ENCODE measurements at regions not wholly inside any gene's neighbourhood (a gene's known extent, or its start where the extent isn't known, plus 50 kb on each side); places are given as distances from the start of the nearest gene placed in this dataset.

DNA sequence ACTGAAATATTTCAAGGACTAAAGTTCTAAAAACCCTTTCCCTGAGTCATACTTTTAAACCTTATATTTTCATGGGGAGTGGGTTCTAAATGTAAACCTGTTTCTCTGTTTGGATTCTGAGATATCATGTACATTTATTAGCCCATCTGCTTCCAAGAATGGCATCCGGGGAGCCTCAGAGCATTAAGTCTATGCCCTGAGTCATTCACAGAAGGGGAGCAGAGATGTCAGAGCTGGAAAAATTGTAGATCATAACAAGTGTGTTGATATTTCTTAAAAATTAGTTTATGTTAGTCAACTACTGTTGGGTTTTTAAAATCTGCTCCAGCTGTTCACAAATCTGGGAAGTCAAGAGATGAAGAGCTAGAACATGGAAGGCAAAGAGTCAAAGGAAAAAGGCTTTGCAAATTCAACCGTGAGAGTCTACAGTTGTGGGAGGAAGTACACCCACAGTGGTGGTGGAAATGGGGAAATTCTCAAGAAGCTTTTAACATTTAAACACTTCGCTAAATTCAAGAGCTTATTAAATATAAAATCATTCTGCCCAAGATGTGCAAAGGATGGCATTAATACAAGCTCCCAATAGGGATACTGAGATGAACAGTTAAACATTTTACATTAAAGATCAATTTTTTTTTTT, 70.5 kb upstream of the FLRT2 start (continued):
- TF ChIP-seq NR3C1 (IDR thresholded peaks at IDR 0.05) (no peak), POLR2A (IDR thresholded peaks at IDR 0.05; ENCODE audit: low read length) (no peak)

DNA sequence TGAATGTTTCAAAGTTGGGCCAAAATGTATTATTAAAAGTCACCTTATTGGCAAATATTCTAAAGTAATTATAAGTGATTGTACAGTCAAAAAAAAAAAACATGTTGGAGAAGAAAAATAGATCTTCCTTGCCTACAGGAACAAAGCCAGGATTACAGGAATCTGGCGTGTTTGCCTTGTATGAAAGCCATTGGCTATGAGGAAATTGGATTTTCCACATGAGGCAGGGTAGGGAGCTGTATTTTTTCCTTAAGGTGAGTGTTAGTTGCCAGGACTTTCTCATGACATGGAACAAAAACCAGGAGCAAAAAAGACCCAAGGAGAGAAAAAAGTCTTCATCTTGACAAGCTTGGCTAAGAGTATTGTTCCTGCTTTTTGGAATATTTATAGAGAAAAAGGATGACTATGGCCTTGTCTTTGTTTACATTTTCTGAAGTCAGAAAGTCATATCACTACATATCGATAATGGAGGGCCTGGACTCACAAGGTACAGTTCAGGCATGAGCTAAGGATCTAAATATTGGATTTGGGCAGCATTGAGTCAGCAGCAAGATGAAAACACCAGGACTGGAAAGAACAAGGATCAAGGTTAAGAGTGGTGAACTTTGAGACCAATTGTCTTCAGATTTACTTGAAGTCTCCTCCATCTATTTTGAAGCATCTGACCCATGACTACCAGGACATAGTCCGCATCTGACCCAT, 68.4 kb upstream of the FLRT2 start:
- WGBS (ENCODE audit: missing lambda C conversion rate), result 80% methylated on average over 3 of the region's 3 CpGs
- TF ChIP-seq ZSCAN20 (CRISPR knock-in tag; IDR thresholded peaks at IDR 0.05) (no peak), MAZ (IDR thresholded peaks at IDR 0.05; ENCODE audit: borderline replicate concordance, low read depth, low read length) (no peak), CHD4 (IDR thresholded peaks at IDR 0.05; ENCODE audit: borderline replicate concordance) (no peak)
- TF ChIP-seq, protein P1, sequence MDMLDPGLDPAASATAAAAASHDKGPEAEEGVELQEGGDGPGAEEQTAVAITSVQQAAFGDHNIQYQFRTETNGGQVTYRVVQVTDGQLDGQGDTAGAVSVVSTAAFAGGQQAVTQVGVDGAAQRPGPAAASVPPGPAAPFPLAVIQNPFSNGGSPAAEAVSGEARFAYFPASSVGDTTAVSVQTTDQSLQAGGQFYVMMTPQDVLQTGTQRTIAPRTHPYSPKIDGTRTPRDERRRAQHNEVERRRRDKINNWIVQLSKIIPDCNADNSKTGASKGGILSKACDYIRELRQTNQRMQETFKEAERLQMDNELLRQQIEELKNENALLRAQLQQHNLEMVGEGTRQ (IDR thresholded peaks at IDR 0.05), result no peak
- TF ChIP-seq, protein P2, sequence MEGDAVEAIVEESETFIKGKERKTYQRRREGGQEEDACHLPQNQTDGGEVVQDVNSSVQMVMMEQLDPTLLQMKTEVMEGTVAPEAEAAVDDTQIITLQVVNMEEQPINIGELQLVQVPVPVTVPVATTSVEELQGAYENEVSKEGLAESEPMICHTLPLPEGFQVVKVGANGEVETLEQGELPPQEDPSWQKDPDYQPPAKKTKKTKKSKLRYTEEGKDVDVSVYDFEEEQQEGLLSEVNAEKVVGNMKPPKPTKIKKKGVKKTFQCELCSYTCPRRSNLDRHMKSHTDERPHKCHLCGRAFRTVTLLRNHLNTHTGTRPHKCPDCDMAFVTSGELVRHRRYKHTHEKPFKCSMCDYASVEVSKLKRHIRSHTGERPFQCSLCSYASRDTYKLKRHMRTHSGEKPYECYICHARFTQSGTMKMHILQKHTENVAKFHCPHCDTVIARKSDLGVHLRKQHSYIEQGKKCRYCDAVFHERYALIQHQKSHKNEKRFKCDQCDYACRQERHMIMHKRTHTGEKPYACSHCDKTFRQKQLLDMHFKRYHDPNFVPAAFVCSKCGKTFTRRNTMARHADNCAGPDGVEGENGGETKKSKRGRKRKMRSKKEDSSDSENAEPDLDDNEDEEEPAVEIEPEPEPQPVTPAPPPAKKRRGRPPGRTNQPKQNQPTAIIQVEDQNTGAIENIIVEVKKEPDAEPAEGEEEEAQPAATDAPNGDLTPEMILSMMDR (IDR thresholded peaks at IDR 0.05), result no peak
- TF ChIP-seq, protein P3, sequence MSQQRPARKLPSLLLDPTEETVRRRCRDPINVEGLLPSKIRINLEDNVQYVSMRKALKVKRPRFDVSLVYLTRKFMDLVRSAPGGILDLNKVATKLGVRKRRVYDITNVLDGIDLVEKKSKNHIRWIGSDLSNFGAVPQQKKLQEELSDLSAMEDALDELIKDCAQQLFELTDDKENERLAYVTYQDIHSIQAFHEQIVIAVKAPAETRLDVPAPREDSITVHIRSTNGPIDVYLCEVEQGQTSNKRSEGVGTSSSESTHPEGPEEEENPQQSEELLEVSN (IDR thresholded peaks at IDR 0.05; ENCODE audit: borderline replicate concordance, low read depth), result no peak
- TF ChIP-seq, protein P4, sequence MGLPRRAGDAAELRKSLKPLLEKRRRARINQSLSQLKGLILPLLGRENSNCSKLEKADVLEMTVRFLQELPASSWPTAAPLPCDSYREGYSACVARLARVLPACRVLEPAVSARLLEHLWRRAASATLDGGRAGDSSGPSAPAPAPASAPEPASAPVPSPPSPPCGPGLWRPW (IDR thresholded peaks at IDR 0.05), result no peak
- no peak overlapping the region for H3K27ac ChIP-seq
- ATAC-seq, result no peak
- no peaks in the 10 kb centered on the region for H3K9me3 ChIP-seq
- CTCF ChIA-PET, result no interaction called here
- H3K4me2 ChIP-seq, result no peak overlapping the region
- POLR2A ChIA-PET, result no interaction called here
- no peak for DNase-seq (ENCODE audit: low read depth in 1 of 2, low spot score in 1 of 2)
- no peak for FAIRE-seq
- peaks cover under 1% of the 10 kb centered on the region; the same call in 1 of the 3 replicates for H3K4me1 ChIP-seq
- no peak overlapping the region for H3K4me3 ChIP-seq

DNA sequence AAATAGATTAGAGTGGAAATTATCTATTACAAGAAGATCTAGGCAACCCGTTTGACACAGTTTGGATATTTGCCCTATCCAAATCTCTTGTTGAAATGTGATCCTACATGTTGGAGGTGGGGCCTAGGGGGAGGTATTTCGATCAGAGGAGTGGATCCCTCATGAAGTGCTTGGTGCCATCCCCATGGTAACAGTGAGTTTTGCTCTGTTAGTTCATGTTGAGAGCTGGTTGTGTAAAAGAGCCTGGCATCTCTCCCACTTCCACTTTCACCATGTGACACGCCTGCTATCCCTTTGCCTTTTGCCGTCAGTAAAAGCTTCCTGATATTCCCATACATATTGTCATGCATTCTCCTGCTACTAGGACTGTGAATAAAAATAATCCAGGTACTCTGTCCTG, 66.4 kb upstream of the FLRT2 start:
- no peak for ATAC-seq
- FAIRE-seq, result no peak

More for the DNA sequence above, 66.4 kb upstream of the FLRT2 start:
- Histone ChIP-seq H3K4me3 (no peak overlapping the region), H3K27ac (no peak overlapping the region), H3K4me1 (peaks cover 6% of the 10 kb centered on the region; the same call in 1 of the 3 replicates), H3K9me3 (no peaks in the 10 kb centered on the region), H3K4me2 (no peak overlapping the region)
- WGBS (ENCODE audit: missing lambda C conversion rate), result 66% methylated on average over 4 of the region's 4 CpGs
- peak in 1 of 2 experiments; percentile 23 for DNase-seq (ENCODE audit: low read depth in 1 of 2, low spot score in 1 of 2)
- ChIA-PET POLR2A (no interaction called here), CTCF (no interaction called here)
- no peak for TF ChIP-seq TFCP2L1 (CRISPR knock-in tag; IDR thresholded peaks at IDR 0.05)
- TF ChIP-seq PHF8 (IDR thresholded peaks at IDR 0.05; ENCODE audit: borderline replicate concordance, low read depth), result no peak
- no peak for TF ChIP-seq ESRRA (IDR thresholded peaks at IDR 0.05; ENCODE audit: borderline replicate concordance, low read length)
- TF ChIP-seq GATA3 (IDR thresholded peaks at IDR 0.05; ENCODE audit: borderline replicate concordance), result no peak
- TF ChIP-seq RCOR1 (IDR thresholded peaks at IDR 0.05; ENCODE audit: low read depth, low read length), result no peak
- TF ChIP-seq HOXB13 (CRISPR knock-in tag; IDR thresholded peaks at IDR 0.05; ENCODE audit: low read depth), result no peak
- no peak for TF ChIP-seq MAZ (IDR thresholded peaks at IDR 0.05; ENCODE audit: borderline replicate concordance, low read depth, low read length)
- no peak for TF ChIP-seq BHLHE40 (IDR thresholded peaks at IDR 0.05; ENCODE audit: low read depth, low read length)
- no peak for TF ChIP-seq NFE2L2 (conservative IDR thresholded peaks at IDR 0.05; ENCODE audit: low read length)
- TF ChIP-seq, protein P5, sequence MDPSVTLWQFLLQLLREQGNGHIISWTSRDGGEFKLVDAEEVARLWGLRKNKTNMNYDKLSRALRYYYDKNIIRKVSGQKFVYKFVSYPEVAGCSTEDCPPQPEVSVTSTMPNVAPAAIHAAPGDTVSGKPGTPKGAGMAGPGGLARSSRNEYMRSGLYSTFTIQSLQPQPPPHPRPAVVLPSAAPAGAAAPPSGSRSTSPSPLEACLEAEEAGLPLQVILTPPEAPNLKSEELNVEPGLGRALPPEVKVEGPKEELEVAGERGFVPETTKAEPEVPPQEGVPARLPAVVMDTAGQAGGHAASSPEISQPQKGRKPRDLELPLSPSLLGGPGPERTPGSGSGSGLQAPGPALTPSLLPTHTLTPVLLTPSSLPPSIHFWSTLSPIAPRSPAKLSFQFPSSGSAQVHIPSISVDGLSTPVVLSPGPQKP (IDR thresholded peaks at IDR 0.05; ENCODE audit: low read depth, low read length), result no peak
- TF ChIP-seq NPAS2 (CRISPR knock-in tag; IDR thresholded peaks at IDR 0.05; ENCODE audit: borderline replicate concordance), result no peak
- TF ChIP-seq, protein P6, sequence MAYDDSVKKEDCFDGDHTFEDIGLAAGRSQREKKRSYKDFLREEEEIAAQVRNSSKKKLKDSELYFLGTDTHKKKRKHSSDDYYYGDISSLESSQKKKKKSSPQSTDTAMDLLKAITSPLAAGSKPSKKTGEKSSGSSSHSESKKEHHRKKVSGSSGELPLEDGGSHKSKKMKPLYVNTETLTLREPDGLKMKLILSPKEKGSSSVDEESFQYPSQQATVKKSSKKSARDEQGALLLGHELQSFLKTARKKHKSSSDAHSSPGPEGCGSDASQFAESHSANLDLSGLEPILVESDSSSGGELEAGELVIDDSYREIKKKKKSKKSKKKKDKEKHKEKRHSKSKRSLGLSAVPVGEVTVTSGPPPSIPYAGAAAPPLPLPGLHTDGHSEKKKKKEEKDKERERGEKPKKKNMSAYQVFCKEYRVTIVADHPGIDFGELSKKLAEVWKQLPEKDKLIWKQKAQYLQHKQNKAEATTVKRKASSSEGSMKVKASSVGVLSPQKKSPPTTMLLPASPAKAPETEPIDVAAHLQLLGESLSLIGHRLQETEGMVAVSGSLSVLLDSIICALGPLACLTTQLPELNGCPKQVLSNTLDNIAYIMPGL (CRISPR knock-in tag; IDR thresholded peaks at IDR 0.05; ENCODE audit: borderline replicate concordance), result no peak
- TF ChIP-seq ZNF302 (CRISPR knock-in tag; IDR thresholded peaks at IDR 0.05), result no peak
- TF ChIP-seq NR3C1 (IDR thresholded peaks at IDR 0.05), result no peak
